ENCODE measurements at regions not wholly inside any gene's neighbourhood (a gene's known extent, or its start where the extent isn't known, plus 50 kb on each side); places are given as distances from the start of the nearest gene placed in this dataset.

GRCh38 chr7:114821030-114821900, 100.6 kb upstream of the MDFIC start:
- WGBS, 5 donors, result 74 to 83% (median 79%) methylated on average over 6 of the region's 6 CpGs
- H3K27me3 ChIP-seq (replicated peaks in 1 of 7), result no peaks in the 10 kb centered on the region
- no peak for TF ChIP-seq POLR2A (IDR thresholded peaks at IDR 0.05)
- no peak for TF ChIP-seq POLR2AphosphoS5 (IDR thresholded peaks at IDR 0.05)
- no peak for TF ChIP-seq CTCF (IDR thresholded peaks at IDR 0.05 in 8 of 11, conservative IDR thresholded peaks at IDR 0.05 in 3 of 11)
- no peak for DNase-seq
- no peak overlapping the region for H3K27ac ChIP-seq
- H3K4me3 ChIP-seq, result no peak overlapping the region
- intact Hi-C loops (cut with DNase I; ENCODE audit: low total_unique reads), result no loop called here
- no peaks in the 10 kb centered on the region for H3K4me1 ChIP-seq
- no peaks in the 10 kb centered on the region for H3K36me3 ChIP-seq
- peaks cover 0 to 9% (median 2%) of the 10 kb centered on the region in 8 donors for H3K9me3 ChIP-seq

DNA sequence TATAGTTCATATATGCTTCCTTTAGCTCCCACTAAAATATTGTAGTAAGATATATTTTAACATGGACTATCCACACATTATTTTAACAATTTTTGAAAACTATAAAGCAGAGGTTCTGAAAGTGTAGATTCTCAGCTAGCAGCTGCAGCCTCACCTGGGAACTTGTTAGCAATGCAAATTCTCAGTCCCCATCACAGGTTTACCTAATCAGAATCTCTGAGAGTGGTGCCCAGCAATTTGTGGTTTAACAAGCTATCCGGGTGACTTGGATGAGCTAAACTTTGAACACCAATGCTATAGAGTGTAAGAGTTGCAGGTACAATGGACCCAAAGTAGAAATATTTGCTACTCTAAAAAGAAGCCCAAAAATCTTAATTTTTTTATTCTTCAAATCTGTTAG, 99.8 kb upstream of the MDFIC start:
- 68 to 98% (median 86%) methylated on average over 1 of the region's 1 CpG for WGBS, 5 donors

DNA sequence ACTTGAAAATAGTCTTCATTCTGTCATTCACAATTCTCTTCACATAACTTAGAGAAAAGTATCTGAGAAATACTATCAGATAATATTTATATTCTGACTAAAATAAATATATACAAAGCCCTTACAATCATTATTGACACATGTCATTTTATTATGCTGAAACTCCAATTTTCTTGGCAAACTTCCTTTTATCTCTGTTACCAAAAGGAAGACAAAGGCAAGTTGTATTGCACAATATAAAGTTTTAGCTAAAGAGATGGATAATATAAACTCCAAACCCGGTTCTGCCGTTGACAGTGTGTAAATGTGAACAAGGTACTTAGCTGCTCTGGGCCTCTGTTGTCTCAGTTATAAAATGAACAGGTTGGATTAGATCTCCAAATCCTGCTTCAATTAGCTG, 99.0 kb upstream of the MDFIC start:
- H3K4me3 ChIP-seq, result no peak overlapping the region
- H3K9me3 ChIP-seq, result peaks cover 3 to 25% (median 16%) of the 10 kb centered on the region in 8 donors
- no peak overlapping the region for H3K27ac ChIP-seq
- WGBS, 5 donors, result 89 to 93% (median 92%) methylated on average over 2 of the region's 2 CpGs
- no peak for TF ChIP-seq POLR2A (IDR thresholded peaks at IDR 0.05)
- no peak for TF ChIP-seq CTCF (IDR thresholded peaks at IDR 0.05 in 8 of 11, conservative IDR thresholded peaks at IDR 0.05 in 3 of 11)
- H3K27me3 ChIP-seq (replicated peaks in 1 of 7), result no peaks in the 10 kb centered on the region
- no peak for DNase-seq
- no peaks in the 10 kb centered on the region for H3K4me1 ChIP-seq
- intact Hi-C loops (cut with DNase I; ENCODE audit: low total_unique reads), result no loop called here
- no peaks in the 10 kb centered on the region for H3K36me3 ChIP-seq

More for the DNA sequence above, 99.8 kb upstream of the MDFIC start:
- TF ChIP-seq POLR2AphosphoS5 (IDR thresholded peaks at IDR 0.05), result no peak
- no peak for TF ChIP-seq POLR2A (IDR thresholded peaks at IDR 0.05)
- no peak for TF ChIP-seq CTCF (IDR thresholded peaks at IDR 0.05 in 8 of 11, conservative IDR thresholded peaks at IDR 0.05 in 3 of 11)
- Histone ChIP-seq H3K4me3 (no peak overlapping the region), H3K9me3 (peaks cover 0 to 18% (median 9%) of the 10 kb centered on the region in 8 donors), H3K4me1 (no peaks in the 10 kb centered on the region), H3K36me3 (no peaks in the 10 kb centered on the region), H3K27me3 (replicated peaks in 1 of 7) (no peaks in the 10 kb centered on the region), H3K27ac (no peak overlapping the region)
- intact Hi-C loops (cut with DNase I; ENCODE audit: low total_unique reads), result no loop called here
- no peak for DNase-seq

DNA sequence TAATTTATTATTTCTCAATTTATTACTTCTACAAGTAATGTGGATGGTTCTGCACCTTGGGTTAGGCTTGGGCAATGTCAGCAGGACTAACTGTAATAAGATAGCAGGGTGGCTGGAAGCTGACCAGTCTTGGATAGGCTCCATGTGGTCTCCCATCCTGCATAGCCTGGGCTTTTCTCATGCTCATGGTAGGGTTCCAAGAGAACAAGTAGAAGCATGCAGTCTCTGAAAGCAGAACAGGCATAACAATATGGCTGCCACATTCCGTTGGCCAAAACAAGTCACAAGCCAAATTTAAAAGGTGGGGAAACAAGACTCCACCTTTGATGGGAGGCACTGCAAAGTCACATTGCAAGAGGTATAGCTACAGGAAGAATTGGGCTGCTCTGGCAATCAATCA, 98.6 kb upstream of the MDFIC start:
- intact Hi-C loops (cut with DNase I; ENCODE audit: low total_unique reads), result no loop called here
- Histone ChIP-seq H3K36me3 (no peaks in the 10 kb centered on the region), H3K9me3 (peaks cover 3 to 28% (median 17%) of the 10 kb centered on the region in 8 donors), H3K27ac (no peak overlapping the region), H3K4me3 (no peak overlapping the region), H3K4me1 (no peaks in the 10 kb centered on the region), H3K27me3 (replicated peaks in 1 of 7) (no peaks in the 10 kb centered on the region)
- DNase-seq, result no peak
- TF ChIP-seq POLR2A (IDR thresholded peaks at IDR 0.05) (no peak), CTCF (IDR thresholded peaks at IDR 0.05 in 8 of 11, conservative IDR thresholded peaks at IDR 0.05 in 3 of 11) (no peak), POLR2AphosphoS5 (IDR thresholded peaks at IDR 0.05) (no peak)
- 91 to 97% (median 94%) methylated on average over 1 of the region's 1 CpG for WGBS, 5 donors

Data from spleen (tissue), 11 donors.